GM19193 (cell line): ENCODE measurements at regions not wholly inside any gene's neighbourhood (a gene's known extent, or its start where the extent isn't known, plus 50 kb on each side); places are given as distances from the start of the nearest gene placed in this dataset.

Source experiments
- POLR2A ChIP-seq: IDR thresholded peaks from 4 replicates; pipeline ENCODE4 v1.6.1; 2011; ENCODE audit not compliant: insufficient read depth, insufficient read length; ENCODE audit errors: extremely low read depth

GRCh38 chr6:105821777-105822176 lies 264.4 kb upstream of the PRDM1 start:
- TF ChIP-seq POLR2A: no peak

DNA sequence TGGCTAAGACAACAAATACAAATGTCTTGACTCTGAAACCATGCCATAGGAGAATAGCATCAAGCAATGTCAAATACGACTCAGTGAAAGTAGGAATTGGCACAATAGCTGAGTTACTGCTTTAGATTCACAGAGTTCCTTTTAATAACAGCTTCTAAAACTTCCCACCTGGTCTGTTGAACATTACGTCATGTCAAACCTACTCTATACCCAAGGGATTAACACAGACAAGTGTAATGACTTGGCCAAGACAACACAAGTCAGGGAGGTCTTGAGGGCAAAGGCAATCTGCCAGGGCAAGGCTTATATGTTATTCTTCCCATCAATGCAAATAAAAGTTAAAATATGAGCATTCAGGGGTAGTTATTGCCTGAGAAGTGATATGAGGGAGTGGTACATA lies 265.1 kb upstream of the PRDM1 start:
- TF ChIP-seq POLR2A: no peak

DNA sequence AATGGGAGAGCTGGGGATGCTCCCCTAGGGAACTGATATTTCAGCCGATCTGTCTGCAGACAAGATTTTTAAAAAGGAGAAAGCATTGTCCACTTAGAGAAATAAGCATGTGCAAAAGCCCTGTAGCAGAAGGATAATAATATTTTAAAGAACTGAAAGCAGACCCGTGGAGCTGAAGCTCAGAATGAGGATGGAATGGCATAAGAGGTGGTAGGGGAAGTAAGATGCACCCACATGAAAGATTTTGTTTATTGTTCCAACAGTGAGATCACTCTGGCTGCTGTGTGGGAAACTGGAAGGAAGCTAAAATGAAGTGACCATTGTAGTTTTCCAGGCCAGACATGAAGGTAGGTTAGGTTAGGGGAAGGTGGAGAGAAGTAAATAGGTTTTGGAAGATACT lies 266.4 kb upstream of the PRDM1 start:
- TF ChIP-seq POLR2A: no peak

DNA sequence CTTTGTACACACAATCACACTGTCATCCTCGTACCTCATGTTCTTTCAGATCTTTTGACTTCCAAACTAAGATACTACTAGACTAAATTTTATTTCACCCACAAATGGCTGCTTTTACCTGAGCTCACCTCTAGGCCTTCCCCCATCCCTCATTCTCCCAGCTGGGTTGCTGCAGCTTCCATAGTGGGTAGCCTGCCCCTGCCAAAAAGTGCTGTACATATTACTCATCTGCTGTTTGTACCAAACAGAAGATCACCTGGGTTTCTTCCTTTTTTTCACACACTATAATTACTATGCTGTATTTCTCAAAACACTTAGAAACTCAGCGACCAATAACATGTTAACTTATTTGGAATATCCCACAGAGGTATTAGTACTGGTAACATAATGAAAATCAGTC lies 267.6 kb upstream of the PRDM1 start:
- TF ChIP-seq POLR2A: no peak

- TF ChIP-seq POLR2A: no peak
Measured at GRCh38 chr6:105817961-105818360, 268.2 kb upstream of the PRDM1 start.

GRCh38 chr6:105817370-105817769 lies 268.8 kb upstream of the PRDM1 start:
- no peak for TF ChIP-seq POLR2A

DNA sequence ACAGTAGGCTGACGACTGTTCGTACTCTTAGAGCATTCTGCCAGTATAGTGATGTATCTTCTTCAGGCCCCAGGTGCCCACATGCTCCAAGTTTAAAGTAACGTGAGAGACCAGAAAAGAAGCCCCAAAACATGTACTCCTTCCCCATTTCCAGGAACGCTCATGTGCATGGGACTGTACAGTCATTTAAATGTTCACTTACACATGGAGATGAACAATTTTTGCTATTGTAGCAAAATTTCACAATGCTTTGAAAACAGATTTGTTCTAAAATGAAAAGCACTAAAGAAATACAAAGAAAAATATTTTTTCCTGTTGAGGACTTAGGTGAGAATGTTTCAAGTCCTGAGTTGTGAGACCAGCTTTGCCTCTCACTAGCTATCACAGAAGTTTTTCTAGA lies 269.3 kb upstream of the PRDM1 start:
- TF ChIP-seq POLR2A: no peak

GRCh38 chr6:105815661-105816555 lies 270.2 kb upstream of the PRDM1 start:
- TF ChIP-seq POLR2A: no peak

- TF ChIP-seq POLR2A: no peak
Measured at GRCh38 chr6:105814745-105815536, 271.2 kb upstream of the PRDM1 start.

GRCh38 chr6:105810922-105811482 lies 275.1 kb upstream of the PRDM1 start:
- TF ChIP-seq POLR2A: no peak

DNA sequence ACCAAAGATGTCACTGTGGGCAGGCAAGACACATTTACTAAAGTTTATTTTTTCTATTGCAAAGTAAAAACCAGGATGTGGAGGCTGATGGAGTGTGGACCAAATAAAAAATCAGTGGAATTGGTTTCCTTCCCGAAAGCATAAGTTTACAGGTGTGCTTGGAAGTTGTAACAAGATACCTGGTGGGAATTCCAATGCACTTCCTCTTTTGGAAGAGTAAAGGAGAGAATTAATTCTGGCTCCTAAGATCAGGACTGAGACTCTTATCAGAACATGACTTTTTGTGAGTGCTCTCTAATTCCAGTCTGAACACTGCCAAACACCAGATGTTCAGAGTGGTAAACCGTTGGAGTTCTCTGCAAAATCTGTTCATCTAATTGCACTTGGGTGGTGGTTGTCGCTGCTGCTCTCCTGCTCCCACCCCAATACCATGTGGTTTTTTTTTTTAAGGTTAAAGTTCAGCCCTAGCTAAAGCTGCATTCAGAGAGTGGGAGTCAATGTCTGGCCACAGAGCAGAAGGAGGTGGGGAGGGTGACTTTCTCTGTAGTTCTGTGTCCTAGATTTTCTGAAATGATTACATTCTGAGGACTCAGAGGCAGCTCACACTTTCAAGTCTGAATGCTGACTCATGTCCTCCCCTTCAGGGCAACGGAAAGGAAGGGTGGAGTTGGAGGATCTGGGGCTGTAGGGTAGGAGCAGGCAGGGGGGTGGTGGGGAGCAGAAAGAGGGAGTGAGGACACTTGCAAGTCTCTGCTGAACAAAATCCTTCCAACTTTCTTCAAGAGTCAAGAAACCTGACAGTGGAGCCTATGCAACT lies 275.8 kb upstream of the PRDM1 start:
- no peak for TF ChIP-seq POLR2A

- no peak for TF ChIP-seq POLR2A
Measured at GRCh38 chr6:105808571-105808970, 277.6 kb upstream of the PRDM1 start.

- no peak for TF ChIP-seq POLR2A
Measured at GRCh38 chr6:105807905-105808304, 278.2 kb upstream of the PRDM1 start.

GRCh38 chr6:105806486-105806920 lies 279.6 kb upstream of the PRDM1 start:
- no peak for TF ChIP-seq POLR2A
